ENCODE measurements at regions not wholly inside any gene's neighbourhood (a gene's known extent, or its start where the extent isn't known, plus 50 kb on each side); places are given as distances from the start of the nearest gene placed in this dataset.
"Not testable (repeated sequence)": the region's sequence is repeated elsewhere in the genome, so short reads cannot be mapped to it uniquely, and the experiment has no call there.

DNA sequence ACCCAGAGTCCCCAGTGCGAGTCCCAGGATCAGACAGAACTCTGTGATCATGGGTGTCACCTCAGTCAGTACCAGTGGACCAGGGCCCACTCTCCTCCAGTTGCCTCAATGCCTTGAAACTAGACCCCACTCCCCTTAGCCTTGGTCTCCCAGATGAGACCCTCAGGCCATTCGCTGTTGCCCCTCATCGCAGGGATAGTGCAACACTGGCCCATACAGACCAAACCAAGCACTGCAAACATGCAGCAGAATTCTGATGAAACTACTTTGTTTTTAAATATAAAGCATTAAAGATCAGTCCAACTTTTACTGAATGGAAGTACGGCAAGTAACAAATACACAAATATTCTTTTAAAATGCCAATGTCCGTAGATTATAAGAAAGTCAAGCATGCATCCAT is 101.2 kb upstream of the NT5E start:
- H3K9ac ChIP-seq (ENCODE audit: insufficient read length) = no peak overlapping the region
- no peaks in the 10 kb centered on the region for H3K36me3 ChIP-seq (ENCODE audit: insufficient read depth, low read length)
- H3K4me3 ChIP-seq = no peak overlapping the region
- no peak for DNase-seq (ENCODE audit: low read depth, low spot score)
- no peak overlapping the region for H3K27ac ChIP-seq
- TF ChIP-seq EZH2 (IDR thresholded peaks at IDR 0.05) (no peak), FOXP2 (optimal IDR thresholded peaks at IDR 0.05; ENCODE audit: control extremely low read depth, extremely low read length, insufficient read depth) (no peak), POLR2AphosphoS5 (IDR thresholded peaks at IDR 0.05; ENCODE audit: borderline replicate concordance, low read depth, low read length) (no peak)
- H3K9me3 ChIP-seq (ENCODE audit: low read depth, low read length) = no peaks in the 10 kb centered on the region

DNA sequence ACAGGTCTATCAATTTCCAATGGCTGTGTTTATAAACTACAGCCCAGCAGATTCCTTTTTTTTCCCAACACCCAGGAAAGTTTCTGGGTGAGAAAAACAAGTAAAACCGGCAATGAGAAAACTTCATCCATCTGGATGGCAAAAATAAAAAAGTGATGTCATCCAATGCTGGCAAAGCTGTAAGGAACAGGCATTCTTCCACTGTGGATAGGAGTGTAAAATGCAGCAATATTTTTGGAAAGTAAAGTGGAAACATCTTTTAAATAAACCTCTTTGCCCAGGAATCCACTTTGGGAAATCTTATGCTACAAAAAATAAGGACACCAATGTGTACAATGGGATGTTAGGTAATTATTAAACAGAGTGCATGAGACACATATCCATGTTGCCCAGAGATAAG is 102.1 kb upstream of the NT5E start:
- Histone ChIP-seq H3K4me3 (no peak overlapping the region), H3K27ac (no peak overlapping the region), H3K9me3 (ENCODE audit: low read depth, low read length) (no peaks in the 10 kb centered on the region), H3K36me3 (ENCODE audit: insufficient read depth, low read length) (no peaks in the 10 kb centered on the region), H3K9ac (ENCODE audit: insufficient read length) (no peak overlapping the region)
- TF ChIP-seq POLR2AphosphoS5 (IDR thresholded peaks at IDR 0.05; ENCODE audit: borderline replicate concordance, low read depth, low read length) = no peak
- TF ChIP-seq EZH2 (IDR thresholded peaks at IDR 0.05) = no peak
- no peak for DNase-seq (ENCODE audit: low read depth, low spot score)

DNA sequence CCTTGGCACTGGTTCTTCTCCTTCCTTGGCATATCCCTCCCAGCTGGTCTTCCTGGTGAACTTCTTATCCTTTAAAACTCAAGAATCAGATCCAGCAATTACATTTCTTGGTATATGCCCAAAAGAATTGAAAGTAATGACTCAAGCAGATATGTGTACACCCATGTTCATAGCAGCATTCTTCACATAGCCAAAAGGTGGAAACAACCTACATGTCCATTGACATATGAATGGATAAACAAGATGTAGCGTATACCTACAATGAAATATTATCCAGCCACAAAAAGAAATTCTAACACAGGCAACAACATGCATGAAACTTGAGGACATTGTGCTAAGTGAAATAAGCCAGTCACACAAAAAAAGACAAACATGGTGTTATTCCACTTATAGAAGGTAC is 103.7 kb upstream of the NT5E start:
- H3K4me3 ChIP-seq = no peak overlapping the region
- H3K9me3 ChIP-seq (ENCODE audit: low read depth, low read length) = no peaks in the 10 kb centered on the region
- no peak for DNase-seq (ENCODE audit: low read depth, low spot score)
- no peaks in the 10 kb centered on the region for H3K36me3 ChIP-seq (ENCODE audit: insufficient read depth, low read length)
- no peak for TF ChIP-seq EZH2 (IDR thresholded peaks at IDR 0.05)
- TF ChIP-seq FOXP2 (optimal IDR thresholded peaks at IDR 0.05; ENCODE audit: control extremely low read depth, extremely low read length, insufficient read depth) = no peak
- no peak for TF ChIP-seq POLR2AphosphoS5 (IDR thresholded peaks at IDR 0.05; ENCODE audit: borderline replicate concordance, low read depth, low read length)
- no peak overlapping the region for H3K9ac ChIP-seq (ENCODE audit: insufficient read length)
- H3K27ac ChIP-seq = no peak overlapping the region

DNA sequence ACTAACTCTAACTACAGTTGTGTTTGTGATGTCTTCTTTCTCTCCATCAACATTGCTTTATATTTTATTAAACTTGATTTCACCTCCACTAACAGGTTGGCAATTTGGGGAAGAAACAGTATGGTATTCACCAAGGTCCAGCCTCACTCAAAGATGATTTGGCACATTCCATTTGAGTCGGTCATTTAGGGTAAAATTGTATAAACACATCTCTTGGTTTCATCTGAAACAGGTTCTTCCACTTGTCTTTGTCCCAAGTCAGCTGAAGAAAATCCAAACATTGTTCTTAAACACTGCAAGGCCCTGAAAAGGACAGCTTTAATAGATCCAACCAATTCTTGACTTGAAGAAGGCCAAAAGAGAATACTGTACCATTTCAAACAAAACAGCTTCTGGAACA is 104.9 kb upstream of the NT5E start:
- no peak overlapping the region for H3K4me3 ChIP-seq

GRCh38 chr6:85343428-85343827 is 106.5 kb upstream of the NT5E start:
- no peak overlapping the region for H3K27ac ChIP-seq
- H3K4me3 ChIP-seq = no peak overlapping the region
- TF ChIP-seq FOXP2 (optimal IDR thresholded peaks at IDR 0.05; ENCODE audit: control extremely low read depth, extremely low read length, insufficient read depth) (no peak), EZH2 (IDR thresholded peaks at IDR 0.05) (no peak), POLR2AphosphoS5 (IDR thresholded peaks at IDR 0.05; ENCODE audit: borderline replicate concordance, low read depth, low read length) (no peak)
- H3K9ac ChIP-seq (ENCODE audit: insufficient read length) = no peak overlapping the region
- H3K9me3 ChIP-seq (ENCODE audit: low read depth, low read length) = no peaks in the 10 kb centered on the region
- no peaks in the 10 kb centered on the region for H3K36me3 ChIP-seq (ENCODE audit: insufficient read depth, low read length)
- DNase-seq (ENCODE audit: low read depth, low spot score) = no peak

More for the DNA sequence above, 104.9 kb upstream of the NT5E start:
- no peak overlapping the region for H3K9ac ChIP-seq (ENCODE audit: insufficient read length)
- H3K27ac ChIP-seq = no peak overlapping the region
- H3K9me3 ChIP-seq (ENCODE audit: low read depth, low read length) = no peaks in the 10 kb centered on the region
- no peaks in the 10 kb centered on the region for H3K36me3 ChIP-seq (ENCODE audit: insufficient read depth, low read length)
- TF ChIP-seq EZH2 (IDR thresholded peaks at IDR 0.05) = no peak
- no peak for TF ChIP-seq FOXP2 (optimal IDR thresholded peaks at IDR 0.05; ENCODE audit: control extremely low read depth, extremely low read length, insufficient read depth)
- TF ChIP-seq POLR2AphosphoS5 (IDR thresholded peaks at IDR 0.05; ENCODE audit: borderline replicate concordance, low read depth, low read length) = no peak
- DNase-seq (ENCODE audit: low read depth, low spot score) = no peak

GRCh38 chr6:85329196-85329595 is 120.7 kb upstream of the NT5E start:
- H3K36me3 ChIP-seq (ENCODE audit: insufficient read depth, low read length) = no peaks in the 10 kb centered on the region
- no peak overlapping the region for H3K4me3 ChIP-seq
- H3K27ac ChIP-seq = no peak overlapping the region
- DNase-seq (ENCODE audit: low read depth, low spot score) = no peak
- H3K9ac ChIP-seq (ENCODE audit: insufficient read length) = no peak overlapping the region
- no peaks in the 10 kb centered on the region for H3K9me3 ChIP-seq (ENCODE audit: low read depth, low read length)
- TF ChIP-seq EZH2 (IDR thresholded peaks at IDR 0.05) (no peak), POLR2AphosphoS5 (IDR thresholded peaks at IDR 0.05; ENCODE audit: borderline replicate concordance, low read depth, low read length) (no peak), FOXP2 (optimal IDR thresholded peaks at IDR 0.05; ENCODE audit: control extremely low read depth, extremely low read length, insufficient read depth) (no peak)

DNA sequence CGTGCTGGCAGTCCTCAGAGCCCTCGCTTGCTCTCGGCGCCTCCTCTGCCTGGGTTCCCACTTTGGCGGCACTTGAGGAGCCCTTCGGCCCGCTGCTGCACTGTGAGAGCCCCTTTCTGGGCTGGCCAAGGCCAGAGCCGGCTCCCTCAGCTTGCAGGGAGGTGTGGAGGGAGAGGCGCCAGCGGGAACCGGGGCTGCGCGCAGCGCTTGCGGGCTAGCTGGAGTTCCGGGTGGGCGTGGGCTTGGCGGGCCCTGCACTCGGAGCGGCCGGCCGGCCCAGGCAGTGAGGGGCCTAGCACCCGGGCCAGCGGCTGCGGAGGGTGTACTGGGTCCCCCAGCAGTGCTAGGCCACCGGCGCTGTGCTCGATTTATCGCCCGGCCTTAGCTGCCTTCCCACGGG is 124.1 kb upstream of the NT5E start:
- not testable (repeated sequence) for DNase-seq (ENCODE audit: low read depth, low spot score); H3K4me3 ChIP-seq

DNA sequence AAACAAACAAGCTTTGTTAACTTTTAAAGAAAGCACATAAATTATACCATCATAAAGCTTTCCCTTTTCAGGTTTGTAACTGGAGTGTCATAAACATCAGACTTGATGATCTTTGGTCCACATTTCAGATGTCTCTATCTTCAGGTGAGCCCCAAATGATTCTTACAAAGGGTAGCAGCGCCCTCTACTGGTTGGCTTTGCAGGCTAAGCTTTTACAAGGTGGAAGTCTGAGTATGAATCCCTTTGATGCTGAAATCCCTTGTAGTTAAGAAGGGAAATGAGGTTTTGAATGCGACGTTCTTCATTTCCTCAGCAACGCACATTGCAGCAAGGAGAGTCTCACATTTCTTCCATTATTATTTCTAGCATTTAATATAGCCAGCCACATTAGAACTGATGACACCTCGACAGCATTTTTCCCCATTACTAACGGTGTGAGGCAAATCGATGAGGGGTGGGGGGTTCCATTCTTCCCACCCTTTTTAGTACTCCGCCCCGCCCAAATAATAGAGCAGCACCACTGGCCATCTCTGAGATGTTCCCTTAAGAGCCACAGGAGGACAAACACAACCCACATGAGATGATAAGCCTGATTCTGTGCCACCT is 126.3 kb upstream of the NT5E start:
- TF ChIP-seq POLR2AphosphoS5 (IDR thresholded peaks at IDR 0.05; ENCODE audit: borderline replicate concordance, low read depth, low read length) (no peak), FOXP2 (optimal IDR thresholded peaks at IDR 0.05; ENCODE audit: control extremely low read depth, extremely low read length, insufficient read depth) (no peak), EZH2 (IDR thresholded peaks at IDR 0.05) (no peak)
- DNase-seq (ENCODE audit: low read depth, low spot score) = peak; percentile 74
- Histone ChIP-seq H3K27ac (no peak overlapping the region), H3K9ac (ENCODE audit: insufficient read length) (no peak overlapping the region), H3K4me3 (no peak overlapping the region), H3K9me3 (ENCODE audit: low read depth, low read length) (no peaks in the 10 kb centered on the region), H3K36me3 (ENCODE audit: insufficient read depth, low read length) (no peaks in the 10 kb centered on the region)

More for the DNA sequence above, 124.1 kb upstream of the NT5E start:
- H3K9ac ChIP-seq (ENCODE audit: insufficient read length); H3K9me3 ChIP-seq (ENCODE audit: low read depth, low read length); H3K36me3 ChIP-seq (ENCODE audit: insufficient read depth, low read length); H3K27ac ChIP-seq: not testable (repeated sequence)

DNA sequence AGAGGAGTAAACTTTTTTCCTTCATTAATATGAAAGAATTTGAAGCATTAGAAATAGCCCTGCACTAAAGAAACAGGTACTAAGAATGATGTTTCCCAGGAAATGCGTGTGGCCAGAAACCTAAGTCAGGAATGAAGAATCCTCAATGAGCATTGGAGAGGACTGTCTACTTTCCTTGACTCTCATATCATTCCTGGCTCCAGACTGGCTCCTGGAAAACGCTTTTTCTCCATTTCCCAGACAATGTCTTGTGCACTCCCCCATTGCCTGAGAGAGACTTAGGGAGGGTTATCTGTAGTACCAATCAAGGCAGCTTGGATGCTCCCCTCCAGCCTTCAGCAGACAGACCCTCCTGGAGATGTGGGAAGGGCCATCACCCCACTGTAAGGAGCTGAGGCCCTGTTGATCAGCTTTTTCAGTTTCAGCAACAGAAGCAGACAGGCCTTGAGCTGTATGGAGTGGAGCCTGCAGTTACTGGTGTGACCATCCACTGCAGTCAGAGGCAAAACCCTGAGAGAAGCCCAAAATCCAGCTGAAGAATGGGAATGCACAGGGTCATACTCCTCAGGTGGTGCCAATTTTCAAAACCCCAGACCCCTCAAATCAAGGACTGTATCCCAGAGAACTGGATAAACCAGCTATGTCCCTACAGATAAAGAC is 127.3 kb upstream of the NT5E start:
- DNase-seq (ENCODE audit: low read depth, low spot score) = no peak
- Histone ChIP-seq H3K4me3 (no peak overlapping the region), H3K9ac (ENCODE audit: insufficient read length) (no peak overlapping the region), H3K36me3 (ENCODE audit: insufficient read depth, low read length) (no peaks in the 10 kb centered on the region), H3K9me3 (ENCODE audit: low read depth, low read length) (no peaks in the 10 kb centered on the region), H3K27ac (no peak overlapping the region)
- TF ChIP-seq FOXP2 (optimal IDR thresholded peaks at IDR 0.05; ENCODE audit: control extremely low read depth, extremely low read length, insufficient read depth) = no peak
